Neural cell (in vitro differentiated cells): ENCODE measurements at regions not wholly inside any gene's neighbourhood (a gene's known extent, or its start where the extent isn't known, plus 50 kb on each side); places are given as distances from the start of the nearest gene placed in this dataset.

Experiments used
- CTCF ChIP-seq: fragments of 450-650 bp; IDR thresholded peaks from 2 replicates; pipeline ENCODE4 v1.5.1; 2014; ENCODE audit warnings: antibody characterized with exemption, mild to moderate bottlenecking, moderate library complexity; ENCODE audit not compliant: poor library complexity, severe bottlenecking
- EP300 ChIP-seq: fragments of 450-650 bp; conservative IDR thresholded peaks from 2 replicates; pipeline ENCODE4 v1.6.1; 2014; ENCODE audit warnings: antibody characterized with exemption, mild to moderate bottlenecking, moderate library complexity; ENCODE audit not compliant: poor library complexity, severe bottlenecking
- EZH2 ChIP-seq: fragments of 200-600, 300-800 bp; shearing (Covaris generic), sonication (generic); IDR thresholded peaks from 2 replicates; pipeline ENCODE4 v1.6.1; 2014; ENCODE audit warnings: antibody characterized with exemption, low read length, borderline replicate concordance, mild to moderate bottlenecking; ENCODE audit not compliant: insufficient read depth, poor library complexity, severe bottlenecking
- MXI1 ChIP-seq: fragments of 450-650 bp; conservative IDR thresholded peaks from 2 replicates; pipeline ENCODE4 v1.6.1; 2014; ENCODE audit warnings: antibody characterized with exemption, mild to moderate bottlenecking; ENCODE audit not compliant: poor library complexity, severe bottlenecking
- POLR2AphosphoS5 ChIP-seq: IDR thresholded peaks from 2 replicates; pipeline ENCODE4 v1.6.1; 2012
- RAD21 ChIP-seq: fragments of 450-650 bp; conservative IDR thresholded peaks from 2 replicates; pipeline ENCODE4 v1.6.1; 2014; ENCODE audit warnings: antibody characterized with exemption, mild to moderate bottlenecking, moderate library complexity
- REST ChIP-seq: IDR thresholded peaks from 2 replicates; pipeline ENCODE4 v1.6.1; 2012; ENCODE audit warnings: borderline replicate concordance
- TAF1 ChIP-seq: IDR thresholded peaks from 2 replicates; pipeline ENCODE4 v1.6.1; 2012; ENCODE audit warnings: low read depth

GRCh38 chr18:8952769-8953760 lies 149.4 kb upstream of the NDUFV2 start:
- no peak for TF ChIP-seq CTCF
- TF ChIP-seq POLR2AphosphoS5, result no peak
- TF ChIP-seq EZH2, result no peak
- TF ChIP-seq RAD21, result no peak
- TF ChIP-seq EP300, result no peak
- no peak for TF ChIP-seq REST
- TF ChIP-seq TAF1, result no peak
- TF ChIP-seq MXI1, result no peak
